TTC549 (cell line): ENCODE measurements at regions not wholly inside any gene's neighbourhood (a gene's known extent, or its start where the extent isn't known, plus 50 kb on each side); places are given as distances from the start of the nearest gene placed in this dataset.
"Not testable (repeated sequence)": the region's sequence is repeated elsewhere in the genome, so short reads cannot be mapped to it uniquely, and the experiment has no call there.

ENCODE experiments used
- FAIRE-seq: peaks from 2 replicates; lab custom pipeline; 2012; peaks lifted over from hg19 to GRCh38; lab: Jason Lieb, UNC

- no peak for FAIRE-seq
Measured at GRCh38 chr2:64743739-64744330, 90.1 kb upstream of the SERTAD2 start.

- FAIRE-seq = no peak
Measured at GRCh38 chr2:64745562-64745961, 91.8 kb upstream of the SERTAD2 start.

- FAIRE-seq = not testable (repeated sequence)
Measured at GRCh38 chr2:64747690-64748091, 94.0 kb upstream of the SERTAD2 start.

DNA sequence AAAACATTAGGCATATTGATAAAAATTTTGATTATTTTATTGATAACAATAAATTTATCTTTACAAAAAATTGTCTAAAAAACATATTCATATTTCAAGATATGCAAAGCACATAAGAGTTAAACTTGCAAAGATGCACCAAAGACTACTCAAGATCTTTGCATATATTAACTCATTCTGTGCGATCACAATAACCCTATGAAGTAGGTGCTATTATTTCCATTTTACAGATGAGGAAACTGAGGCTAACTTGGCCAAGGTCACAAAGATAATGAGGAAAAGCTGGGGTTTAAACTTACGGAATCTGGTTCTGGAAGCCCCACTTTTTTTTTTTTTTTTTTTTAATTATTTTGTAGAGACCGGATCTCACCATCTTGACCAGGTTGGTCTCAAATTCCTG is 94.4 kb upstream of the SERTAD2 start:
- no peak for FAIRE-seq

- no peak for FAIRE-seq
Measured at GRCh38 chr2:64748561-64748960, 94.8 kb upstream of the SERTAD2 start.

DNA sequence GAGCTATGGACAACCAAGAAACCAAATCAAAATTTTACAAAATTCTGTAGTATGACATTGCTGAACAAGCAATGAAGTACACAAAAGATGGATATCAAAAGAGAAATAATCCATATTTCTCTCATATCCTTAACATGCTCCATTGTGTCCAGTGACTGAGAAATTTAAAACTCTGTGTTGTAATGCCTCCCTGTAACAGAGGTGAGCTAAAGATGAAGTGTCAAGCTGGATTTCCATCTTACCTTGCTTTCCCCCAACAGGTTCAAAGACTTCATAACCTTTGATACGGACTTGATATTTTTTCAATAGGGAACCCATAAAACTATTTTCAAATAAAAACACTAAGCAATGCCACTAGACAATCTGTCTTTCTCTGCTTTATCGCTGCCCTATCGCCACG is 95.7 kb upstream of the SERTAD2 start:
- no peak for FAIRE-seq

DNA sequence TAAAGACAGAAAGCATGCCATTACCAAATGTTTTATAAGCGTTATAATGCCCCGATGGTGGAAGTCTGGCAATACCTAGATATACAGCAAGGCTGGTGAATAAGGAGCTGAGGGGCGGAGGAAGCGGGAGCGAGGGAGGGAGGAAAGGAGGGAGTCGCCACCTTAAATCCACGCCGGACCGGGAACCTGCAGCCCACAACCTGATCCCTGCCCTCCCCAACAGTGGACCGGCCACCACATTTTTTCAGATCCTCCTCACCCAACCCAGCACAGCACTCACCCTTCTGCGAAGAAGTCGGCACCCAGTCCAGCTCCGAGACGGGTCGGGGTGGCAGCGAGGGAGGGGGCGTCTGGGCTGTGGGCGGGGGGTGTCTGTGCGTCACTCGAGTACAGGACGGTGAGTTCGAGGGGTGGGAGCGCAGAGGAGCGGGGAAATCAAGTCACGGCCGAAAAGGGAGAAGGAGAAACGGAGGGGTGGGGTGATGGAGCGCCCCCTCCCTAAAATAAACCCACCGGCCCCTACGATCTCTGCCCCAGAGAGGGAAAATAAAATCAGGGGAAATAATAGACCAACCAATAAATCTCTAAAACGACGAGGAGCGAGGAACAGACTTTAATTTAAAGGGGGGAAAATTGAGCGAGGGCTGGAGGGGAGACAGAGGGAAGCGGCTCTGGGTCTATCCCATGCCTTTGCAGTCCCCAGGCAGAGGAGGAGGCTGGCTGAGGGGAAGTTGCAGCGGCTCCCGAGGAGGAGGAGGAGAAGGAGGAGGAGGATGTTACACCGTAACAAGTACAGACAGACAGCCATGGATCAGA is 96.5 kb upstream of the SERTAD2 start:
- no peak for FAIRE-seq

GRCh38 chr2:64750817-64751285 is 97.1 kb upstream of the SERTAD2 start:
- FAIRE-seq = peak; percentile 82

DNA sequence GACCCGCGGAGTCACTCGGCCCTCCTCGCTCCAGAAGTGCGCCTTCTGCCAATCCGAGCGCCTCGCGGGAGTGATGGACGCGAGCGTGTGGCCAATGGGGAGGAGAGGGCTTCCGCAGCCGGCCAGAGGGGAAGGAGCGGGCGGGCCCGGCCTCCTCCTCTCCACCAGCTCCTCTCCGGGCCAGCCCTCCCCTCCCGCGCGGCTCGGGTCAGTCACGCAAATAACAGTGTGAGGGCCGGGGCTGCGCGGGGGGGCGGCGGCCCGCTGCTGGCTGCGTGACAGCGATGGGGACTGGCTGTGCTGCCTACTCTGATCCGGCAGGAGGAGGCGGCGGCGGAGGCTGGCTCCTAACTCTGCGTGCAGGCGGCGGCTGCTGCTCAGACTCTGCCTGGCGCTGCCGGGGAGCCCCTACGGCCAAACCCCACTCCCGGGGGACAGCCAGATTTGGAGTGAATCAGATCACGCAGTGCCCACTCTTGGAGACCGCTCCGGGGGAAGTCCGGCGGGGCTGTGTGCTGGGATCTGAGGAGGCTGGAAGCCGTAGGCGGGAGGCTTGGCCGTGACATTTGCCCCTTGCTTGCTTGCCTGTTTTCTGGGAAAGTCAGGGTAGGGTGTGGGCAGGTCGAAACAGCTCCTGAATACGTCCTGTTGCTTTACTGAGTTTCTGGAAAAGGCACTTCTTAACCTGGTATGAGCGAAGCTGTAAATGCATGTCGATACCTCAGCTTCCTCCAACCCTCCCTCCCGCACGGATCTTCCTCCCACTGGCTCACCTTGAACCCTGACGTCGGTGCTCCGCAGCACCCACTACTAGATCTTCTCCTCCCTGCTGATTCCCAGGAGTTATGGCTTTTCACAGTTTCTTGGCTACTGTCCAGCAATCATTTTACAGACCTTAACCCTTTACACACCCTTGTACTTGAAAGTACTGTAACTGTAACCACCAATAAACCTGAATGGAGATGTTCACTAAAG is 97.9 kb upstream of the SERTAD2 start:
- no peak for FAIRE-seq

DNA sequence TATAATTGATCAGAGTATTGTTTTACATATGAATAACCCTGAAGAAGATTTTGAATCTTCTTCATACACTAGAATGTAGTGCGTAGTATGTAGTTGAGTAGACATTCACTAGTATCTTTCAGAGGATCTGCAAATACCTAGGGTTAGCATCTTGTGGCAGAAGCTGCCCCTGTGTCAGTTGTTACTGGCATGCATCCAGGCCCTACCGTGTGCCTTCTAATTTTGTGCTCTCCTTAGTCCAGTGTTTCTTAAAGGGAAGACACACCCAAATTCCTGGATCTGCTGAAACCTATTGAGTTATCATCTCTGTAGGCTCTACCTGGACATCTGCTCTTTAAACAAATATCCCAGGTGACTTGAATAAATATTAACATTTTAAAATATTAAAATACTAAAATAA is 99.7 kb upstream of the SERTAD2 start:
- no peak for FAIRE-seq

- FAIRE-seq = no peak
Measured at GRCh38 chr2:64754570-64754969, 100.9 kb upstream of the SERTAD2 start.

- no peak for FAIRE-seq
Measured at GRCh38 chr2:64757126-64757525, 103.4 kb upstream of the SERTAD2 start.

- FAIRE-seq = no peak
Measured at GRCh38 chr2:64760128-64760527, 106.4 kb upstream of the SERTAD2 start.

GRCh38 chr2:64762301-64762997 is 108.7 kb upstream of the SERTAD2 start:
- no peak for FAIRE-seq

DNA sequence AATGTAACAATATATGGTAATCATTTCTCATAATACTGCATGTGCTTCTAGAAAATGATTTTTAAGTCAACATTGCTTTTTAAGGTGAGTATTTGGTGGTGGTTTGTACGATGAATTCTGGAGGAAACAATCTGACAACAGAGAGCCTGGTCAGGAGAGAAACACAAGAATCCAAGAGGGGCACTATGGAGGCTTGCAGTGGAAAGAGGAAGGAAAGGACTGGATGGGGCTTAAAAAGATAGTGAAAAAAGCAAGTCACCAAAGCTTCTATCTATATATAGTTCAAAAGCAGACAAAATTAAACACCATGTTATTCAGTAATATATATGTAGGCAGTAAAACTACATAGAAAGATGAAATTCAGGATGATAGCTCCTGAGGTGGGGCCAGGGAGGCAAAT is 109.4 kb upstream of the SERTAD2 start:
- no peak for FAIRE-seq

DNA sequence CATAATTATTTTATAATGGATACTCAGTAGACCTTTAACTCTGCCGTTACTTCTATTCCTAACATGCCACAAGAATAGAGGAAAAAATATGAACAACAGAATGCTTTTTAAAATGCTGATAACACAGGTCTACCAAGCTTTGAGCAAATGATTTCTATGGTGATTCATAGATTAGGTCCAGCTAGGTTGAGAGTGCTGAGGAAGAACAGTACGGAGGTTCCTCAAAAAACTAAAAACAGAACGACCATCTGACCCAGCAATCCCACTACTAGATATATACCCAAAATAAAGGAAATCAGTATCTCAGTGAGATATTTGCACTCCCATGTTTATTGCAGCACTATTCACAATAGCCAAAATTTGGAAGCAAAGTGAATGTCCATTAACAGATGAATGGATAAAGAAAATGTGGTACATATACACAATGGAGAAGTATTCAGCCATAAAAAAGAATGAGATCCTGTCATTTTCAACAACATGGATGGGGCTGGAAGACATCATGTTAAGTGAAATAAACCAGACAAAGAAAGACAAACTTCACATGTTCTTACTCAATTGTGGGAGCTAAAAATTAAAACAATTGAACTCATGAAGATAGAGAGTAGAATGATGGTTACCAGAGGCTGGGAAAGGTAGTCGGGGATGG is 111.6 kb upstream of the SERTAD2 start:
- FAIRE-seq = no peak

- FAIRE-seq = no peak
Measured at GRCh38 chr2:64766841-64767669, 113.3 kb upstream of the SERTAD2 start.

DNA sequence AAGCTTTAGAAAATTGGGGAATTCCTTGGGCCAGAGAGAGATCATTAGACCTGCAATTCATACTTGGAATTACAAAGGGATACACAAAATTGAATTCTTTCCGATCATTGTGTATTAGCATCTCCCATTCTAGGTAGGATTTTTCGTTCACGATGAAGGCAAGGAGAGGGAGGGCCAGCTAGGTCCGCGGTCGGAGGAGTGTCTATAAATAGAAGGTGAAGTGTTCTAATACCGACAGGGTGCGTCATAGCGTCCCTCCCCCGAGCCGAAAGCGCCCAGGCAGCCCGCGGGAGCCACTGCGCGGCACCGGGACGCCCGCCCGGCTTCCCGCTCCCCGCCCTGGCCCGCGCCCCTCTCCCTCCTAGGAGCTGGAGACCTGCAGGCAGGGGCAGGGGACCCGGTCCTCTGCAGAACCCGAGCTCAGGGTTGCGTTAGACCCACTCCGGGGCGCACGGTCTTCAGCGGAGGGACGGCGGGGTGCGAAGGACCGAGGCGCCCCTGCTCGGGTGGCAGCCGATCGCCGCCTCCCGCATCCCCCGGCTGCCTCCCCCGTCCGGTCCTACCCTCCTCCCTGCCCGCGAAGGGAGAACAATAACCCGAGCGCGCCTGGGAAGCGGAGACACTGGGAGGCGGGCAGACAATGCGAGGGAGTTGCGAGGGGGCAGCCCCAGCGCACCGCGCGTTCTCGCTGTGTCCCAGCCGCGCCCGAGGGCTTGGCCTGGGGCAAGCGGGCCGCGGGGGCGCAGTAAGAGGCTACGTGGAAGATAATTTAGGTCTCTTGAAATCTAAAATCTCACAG is 114.2 kb upstream of the SERTAD2 start:
- FAIRE-seq = no peak

GRCh38 chr2:64768491-64769005 is 114.8 kb upstream of the SERTAD2 start:
- FAIRE-seq = no peak
